ENCODE measurements at regions not wholly inside any gene's neighbourhood (a gene's known extent, or its start where the extent isn't known, plus 50 kb on each side); places are given as distances from the start of the nearest gene placed in this dataset.

- TF ChIP-seq, protein P1, sequence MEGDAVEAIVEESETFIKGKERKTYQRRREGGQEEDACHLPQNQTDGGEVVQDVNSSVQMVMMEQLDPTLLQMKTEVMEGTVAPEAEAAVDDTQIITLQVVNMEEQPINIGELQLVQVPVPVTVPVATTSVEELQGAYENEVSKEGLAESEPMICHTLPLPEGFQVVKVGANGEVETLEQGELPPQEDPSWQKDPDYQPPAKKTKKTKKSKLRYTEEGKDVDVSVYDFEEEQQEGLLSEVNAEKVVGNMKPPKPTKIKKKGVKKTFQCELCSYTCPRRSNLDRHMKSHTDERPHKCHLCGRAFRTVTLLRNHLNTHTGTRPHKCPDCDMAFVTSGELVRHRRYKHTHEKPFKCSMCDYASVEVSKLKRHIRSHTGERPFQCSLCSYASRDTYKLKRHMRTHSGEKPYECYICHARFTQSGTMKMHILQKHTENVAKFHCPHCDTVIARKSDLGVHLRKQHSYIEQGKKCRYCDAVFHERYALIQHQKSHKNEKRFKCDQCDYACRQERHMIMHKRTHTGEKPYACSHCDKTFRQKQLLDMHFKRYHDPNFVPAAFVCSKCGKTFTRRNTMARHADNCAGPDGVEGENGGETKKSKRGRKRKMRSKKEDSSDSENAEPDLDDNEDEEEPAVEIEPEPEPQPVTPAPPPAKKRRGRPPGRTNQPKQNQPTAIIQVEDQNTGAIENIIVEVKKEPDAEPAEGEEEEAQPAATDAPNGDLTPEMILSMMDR (IDR thresholded peaks at IDR 0.05; ENCODE audit: insufficient read depth, low read length) = no peak
- no peak for TF ChIP-seq GABPA (IDR thresholded peaks at IDR 0.05; ENCODE audit: low read depth)
Observed at GRCh38 chr7:115352375-115352774, 430.5 kb downstream of the MDFIC start.

Data from HL-60 (cell line).